Immature natural killer cell (primary cell): ENCODE measurements at regions not wholly inside any gene's neighbourhood (a gene's known extent, or its start where the extent isn't known, plus 50 kb on each side); places are given as distances from the start of the nearest gene placed in this dataset.

ENCODE experiments used
- DNase-seq, 3 donors: peaks; one replicate each; pipeline ENCODE4 v3.0.0; 2022; ENCODE audit warnings: mixed read lengths in 1 of 3
- H3K27ac Mint-ChIP-seq, 6 donors: one replicate each; pipeline ENCODE4 v1.8.0; 2020; ENCODE audit warnings: mixed read lengths in 6 of 6, mild to moderate bottlenecking in 5 of 6, inconsistent platforms in 4 of 6, moderate library complexity in 3 of 6
- H3K27me3 Mint-ChIP-seq, 3 donors: one replicate each; pipeline ENCODE4 v1.8.0; 2020 to 2021; ENCODE audit warnings: low read depth in 3 of 3, mild to moderate bottlenecking in 3 of 3, mixed read lengths in 3 of 3, moderate library complexity in 3 of 3, inconsistent platforms in 1 of 3
- H3K36me3 Mint-ChIP-seq, 3 donors: one replicate each; pipeline ENCODE4 v1.8.0; 2020; ENCODE audit warnings: mixed read lengths in 3 of 3, inconsistent platforms in 2 of 3, mild to moderate bottlenecking in 2 of 3
- H3K4me1 Mint-ChIP-seq, 2 donors: one replicate each; pipeline ENCODE4 v1.8.0; 2020; ENCODE audit warnings: inconsistent platforms in 2 of 2, mild to moderate bottlenecking in 2 of 2, mixed read lengths in 2 of 2, moderate library complexity in 1 of 2
- H3K4me3 Mint-ChIP-seq, 5 donors: one replicate each; pipeline ENCODE4 v1.8.0; 2020; ENCODE audit warnings: mild to moderate bottlenecking in 5 of 5, mixed read lengths in 5 of 5, inconsistent platforms in 3 of 5, moderate library complexity in 3 of 5
- H3K9me3 Mint-ChIP-seq, 6 donors: one replicate each; pipeline ENCODE4 v1.8.0; 2020; ENCODE audit warnings: mild to moderate bottlenecking in 6 of 6, mixed read lengths in 6 of 6, inconsistent platforms in 4 of 6, moderate library complexity in 3 of 6

DNA sequence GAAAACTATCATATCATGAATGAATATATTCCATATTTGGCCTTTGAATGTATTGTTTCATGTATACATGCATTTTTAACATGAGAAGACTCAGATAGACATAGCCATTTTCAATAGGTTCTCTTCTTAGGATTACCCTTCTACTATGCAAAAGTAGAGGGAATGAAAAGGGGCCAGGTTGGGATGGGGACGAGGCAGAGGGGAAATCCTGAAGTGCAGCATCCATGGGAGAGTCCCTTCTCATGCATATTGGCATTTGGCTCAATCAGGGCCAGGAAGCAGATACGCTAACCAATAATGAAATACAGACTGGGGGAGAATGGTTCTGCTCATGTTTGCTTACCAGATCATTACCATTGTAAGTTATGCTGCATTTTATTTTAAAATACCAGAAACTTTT lies 475.8 kb downstream of the STK39 start:
- Mint-ChIP-seq H3K9me3 (peaks cover 0 to 3% (median 0%) of the 10 kb centered on the region in 6 donors), H3K27ac (no peak overlapping the region), H3K27me3 (peaks cover 0 to 2% (median 0%) of the 10 kb centered on the region in 3 donors), H3K4me1 (no peaks in the 10 kb centered on the region), H3K4me3 (no peak overlapping the region), H3K36me3 (no peaks in the 10 kb centered on the region)
- no peak for DNase-seq

DNA sequence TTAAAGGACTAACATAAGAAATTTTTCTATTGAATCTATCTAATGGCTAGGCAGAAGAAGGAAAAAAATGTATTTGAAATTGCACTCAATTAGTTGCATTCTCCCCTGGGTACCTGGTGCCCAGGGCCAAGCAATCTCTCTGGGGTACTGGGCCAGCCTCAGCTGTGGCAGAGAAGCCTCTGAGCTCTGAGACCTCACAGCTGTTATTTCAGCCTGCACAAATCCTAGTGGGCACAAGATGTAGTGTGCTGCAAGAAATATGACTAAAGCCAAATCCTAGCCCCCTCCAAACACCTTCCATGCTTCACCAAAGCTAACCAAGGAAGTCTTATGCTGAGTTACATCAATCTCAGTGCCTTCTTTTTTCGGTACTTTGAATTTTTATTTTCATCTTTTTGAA lies 478.4 kb downstream of the STK39 start:
- no peaks in the 10 kb centered on the region for H3K4me1 Mint-ChIP-seq
- H3K27ac Mint-ChIP-seq = no peak overlapping the region
- DNase-seq = no peak
- no peaks in the 10 kb centered on the region for H3K9me3 Mint-ChIP-seq
- no peaks in the 10 kb centered on the region for H3K36me3 Mint-ChIP-seq
- H3K27me3 Mint-ChIP-seq = no peaks in the 10 kb centered on the region
- no peak overlapping the region for H3K4me3 Mint-ChIP-seq

DNA sequence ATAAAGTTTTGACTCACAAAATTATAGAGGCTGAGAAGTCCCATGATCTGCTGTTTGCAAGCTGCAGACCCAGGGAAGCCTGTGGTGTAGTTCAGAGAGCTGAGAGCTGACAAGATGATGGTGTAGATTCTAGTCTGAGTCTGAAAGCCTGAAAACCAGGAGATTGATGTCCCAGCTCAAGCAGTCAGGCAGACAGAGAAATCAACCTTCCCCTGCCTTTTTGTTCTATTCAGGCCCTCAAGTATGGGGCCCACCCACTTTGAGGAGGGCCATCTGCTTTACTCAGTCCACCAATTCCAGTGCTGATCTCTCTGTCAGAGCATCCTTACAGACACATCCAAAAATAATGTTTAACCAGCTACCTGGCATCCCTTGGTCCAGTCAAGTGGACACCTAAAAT lies 479.6 kb downstream of the STK39 start:
- no peak overlapping the region for H3K4me3 Mint-ChIP-seq
- no peak for DNase-seq
- no peaks in the 10 kb centered on the region for H3K9me3 Mint-ChIP-seq
- no peaks in the 10 kb centered on the region for H3K4me1 Mint-ChIP-seq
- no peak overlapping the region for H3K27ac Mint-ChIP-seq
- no peaks in the 10 kb centered on the region for H3K36me3 Mint-ChIP-seq
- H3K27me3 Mint-ChIP-seq = no peaks in the 10 kb centered on the region

DNA sequence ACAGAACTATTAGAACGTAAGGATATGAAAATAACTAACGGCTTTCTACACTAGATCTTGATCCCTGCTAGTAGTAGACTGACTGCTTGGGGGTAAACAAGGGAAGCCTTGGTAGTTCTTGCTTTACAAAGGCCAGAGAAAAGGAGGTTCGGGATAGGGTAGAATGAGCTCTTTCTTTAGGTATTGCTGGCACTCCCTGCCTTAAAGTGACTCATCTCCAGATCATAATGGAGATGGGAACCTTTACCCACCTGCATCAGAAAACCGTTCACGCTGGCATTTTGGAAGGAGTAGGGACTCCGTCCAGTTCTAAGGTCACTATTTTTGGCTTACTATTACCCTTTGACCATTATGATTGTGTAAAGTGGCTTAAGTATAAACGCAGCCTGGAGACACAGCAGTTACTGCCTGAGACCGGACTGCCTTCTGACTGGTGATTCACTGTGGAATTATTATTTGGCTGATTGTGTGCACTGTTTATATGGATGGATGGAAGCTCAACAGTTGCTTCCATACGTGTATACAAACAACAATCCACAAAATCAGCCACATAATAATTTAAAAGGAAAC lies 482.5 kb downstream of the STK39 start:
- peaks cover 0 to 2% (median 0%) of the 10 kb centered on the region in 3 donors for H3K27me3 Mint-ChIP-seq
- H3K9me3 Mint-ChIP-seq = no peaks in the 10 kb centered on the region
- H3K27ac Mint-ChIP-seq = no peak overlapping the region
- H3K36me3 Mint-ChIP-seq = no peaks in the 10 kb centered on the region
- no peak overlapping the region for H3K4me3 Mint-ChIP-seq
- H3K4me1 Mint-ChIP-seq = no peaks in the 10 kb centered on the region
- no peak for DNase-seq

DNA sequence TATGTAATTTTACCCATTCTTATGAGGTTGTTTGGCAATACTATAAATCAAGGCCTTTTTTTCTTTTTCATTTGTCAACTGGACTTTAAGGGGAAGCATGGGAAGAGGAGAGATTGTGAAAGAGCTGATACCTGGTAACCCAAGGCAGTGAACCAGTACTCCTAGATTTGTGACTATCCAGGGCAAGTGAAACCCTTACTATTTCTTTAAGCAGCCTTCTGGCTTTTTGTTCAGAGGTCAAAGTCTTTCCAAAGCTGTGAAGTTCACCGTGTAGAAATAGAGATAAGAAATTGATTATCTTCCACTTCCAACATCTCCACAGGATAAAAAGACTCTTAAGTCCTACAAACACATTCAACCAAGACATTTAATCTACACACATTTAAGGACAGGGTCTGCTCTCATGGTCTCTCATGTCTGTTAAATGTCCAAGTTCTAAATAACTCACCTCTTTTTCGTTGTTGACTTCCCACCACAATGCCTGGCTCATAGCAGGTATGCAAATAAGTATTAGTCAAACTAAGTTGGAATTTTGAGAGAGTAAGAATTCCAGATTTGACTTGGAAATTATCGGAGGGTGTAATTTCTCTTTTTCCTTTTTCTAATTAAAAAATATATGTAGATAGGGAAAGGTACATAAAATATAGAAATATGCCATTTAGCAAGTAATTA lies 485.8 kb downstream of the STK39 start:
- DNase-seq = no peak
- Mint-ChIP-seq H3K27me3 (peaks cover 0 to 2% (median 0%) of the 10 kb centered on the region in 3 donors), H3K27ac (no peak overlapping the region), H3K36me3 (no peaks in the 10 kb centered on the region), H3K4me3 (no peak overlapping the region), H3K4me1 (no peaks in the 10 kb centered on the region), H3K9me3 (no peaks in the 10 kb centered on the region)

DNA sequence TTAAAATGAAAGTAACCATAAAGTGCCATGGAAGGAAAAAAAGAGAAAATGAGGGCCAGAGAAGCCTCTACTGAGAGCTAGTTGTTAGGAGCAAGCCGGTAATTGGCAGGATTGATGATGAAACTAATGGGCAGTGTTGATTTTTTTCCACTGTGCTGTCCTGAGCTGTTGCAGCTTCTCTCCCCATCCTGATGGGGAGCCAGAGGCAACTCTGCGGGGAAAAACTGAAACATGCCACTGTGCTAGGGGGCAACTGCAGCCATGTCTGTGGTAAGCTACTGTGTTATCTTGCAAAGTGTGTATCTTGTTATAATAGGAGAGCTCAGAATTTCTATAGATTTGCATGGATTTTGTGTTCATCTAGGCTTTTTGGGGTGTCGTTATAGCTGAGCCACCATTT lies 487.9 kb downstream of the STK39 start:
- Mint-ChIP-seq H3K4me1 (no peaks in the 10 kb centered on the region), H3K4me3 (no peak overlapping the region), H3K9me3 (peaks cover 0 to under 1% (median 0%) of the 10 kb centered on the region in 6 donors), H3K27me3 (peaks cover 0 to 2% (median 0%) of the 10 kb centered on the region in 3 donors), H3K27ac (no peak overlapping the region), H3K36me3 (no peaks in the 10 kb centered on the region)
- no peak for DNase-seq

DNA sequence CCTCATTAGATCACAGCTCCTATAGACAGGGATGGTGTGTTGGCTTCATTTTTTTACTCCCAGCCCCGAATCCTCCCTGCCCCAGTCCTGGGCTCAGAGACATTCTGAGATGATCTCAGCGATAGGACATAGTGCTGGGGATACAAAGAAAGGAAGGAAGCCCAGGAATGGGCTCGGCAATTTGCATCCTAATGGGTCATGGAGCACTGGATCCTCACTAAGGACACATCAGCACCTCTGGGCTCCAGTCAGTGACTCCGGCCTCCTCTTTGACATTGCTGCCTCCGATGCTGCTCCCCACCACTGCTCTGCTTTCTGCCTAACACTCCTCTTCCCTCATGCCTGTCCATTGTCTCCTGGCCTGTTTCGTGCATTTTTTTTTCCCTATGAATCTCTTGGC lies 489.1 kb downstream of the STK39 start:
- Mint-ChIP-seq H3K27ac (no peak overlapping the region), H3K36me3 (no peaks in the 10 kb centered on the region), H3K4me1 (no peaks in the 10 kb centered on the region), H3K27me3 (peaks cover 0 to 2% (median 0%) of the 10 kb centered on the region in 3 donors), H3K4me3 (no peak overlapping the region), H3K9me3 (peaks cover 0 to 5% (median 0%) of the 10 kb centered on the region in 6 donors)
- no peak for DNase-seq

DNA sequence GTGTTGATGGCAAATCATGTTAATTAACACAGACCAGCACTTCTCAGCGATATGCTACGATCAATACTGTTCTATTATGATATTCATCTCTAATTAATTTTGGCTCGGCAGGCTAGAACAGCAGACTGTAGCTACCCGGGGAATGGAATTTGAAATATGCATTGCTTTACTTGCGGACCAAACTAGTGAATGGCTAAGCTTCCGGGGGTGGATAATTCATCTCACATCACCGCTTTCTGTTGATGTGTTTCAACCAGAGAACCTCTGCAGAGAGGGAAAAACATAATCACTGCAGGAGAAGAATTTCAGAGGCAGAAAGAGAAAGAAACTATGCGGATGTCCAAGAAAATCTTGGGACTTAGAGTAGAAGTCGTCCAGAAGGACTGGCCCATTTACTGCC lies 490.9 kb downstream of the STK39 start:
- Mint-ChIP-seq H3K27ac (no peak overlapping the region), H3K9me3 (peaks cover 0 to 5% (median 0%) of the 10 kb centered on the region in 6 donors), H3K4me3 (no peak overlapping the region), H3K36me3 (no peaks in the 10 kb centered on the region), H3K27me3 (peaks cover 0 to 2% (median 1%) of the 10 kb centered on the region in 3 donors), H3K4me1 (no peaks in the 10 kb centered on the region)
- no peak for DNase-seq

DNA sequence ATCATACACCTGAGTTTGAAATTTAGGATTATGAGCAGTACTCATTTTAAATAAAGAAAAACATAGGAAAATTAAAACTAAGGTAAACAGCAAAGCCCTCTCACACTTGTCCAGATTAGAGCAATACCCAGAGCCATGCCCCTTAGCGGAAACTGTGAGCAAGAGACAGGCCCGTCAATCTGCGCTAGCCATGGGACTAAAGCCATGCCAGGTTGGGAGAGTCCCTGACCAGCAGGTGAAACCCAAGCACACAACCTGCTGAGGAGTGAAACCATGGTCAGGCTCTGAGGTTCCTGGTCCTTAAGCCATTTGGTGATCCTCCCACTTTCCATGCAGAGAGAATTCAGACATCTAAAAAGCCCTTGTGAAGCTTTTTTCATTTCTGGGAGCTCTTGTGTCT lies 494.3 kb downstream of the STK39 start:
- DNase-seq = no peak
- no peaks in the 10 kb centered on the region for H3K4me1 Mint-ChIP-seq
- H3K4me3 Mint-ChIP-seq = no peak overlapping the region
- H3K9me3 Mint-ChIP-seq = peaks cover 0 to 5% (median 0%) of the 10 kb centered on the region in 6 donors
- H3K36me3 Mint-ChIP-seq = no peaks in the 10 kb centered on the region
- peaks cover 0 to 6% (median 3%) of the 10 kb centered on the region in 3 donors for H3K27me3 Mint-ChIP-seq
- H3K27ac Mint-ChIP-seq = no peak overlapping the region

DNA sequence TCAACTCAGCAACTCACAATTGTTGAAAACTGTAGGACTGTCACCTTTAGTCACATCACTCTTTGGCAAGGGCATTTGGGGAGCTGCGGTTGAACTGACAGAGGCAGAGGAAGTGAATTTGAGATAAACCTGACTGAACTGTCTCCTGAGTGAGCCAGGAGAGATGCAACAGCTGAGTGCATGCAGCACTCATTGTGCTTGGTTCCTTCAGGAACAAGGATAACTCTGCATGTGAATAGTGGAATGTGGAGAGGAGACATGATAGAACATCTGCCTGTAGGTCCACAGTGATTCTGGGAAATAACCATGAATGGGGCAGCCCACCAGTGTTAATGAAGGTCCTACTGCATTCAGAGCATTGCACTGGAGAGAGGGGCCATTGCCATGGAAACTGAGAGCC lies 494.7 kb downstream of the STK39 start:
- no peaks in the 10 kb centered on the region for H3K4me1 Mint-ChIP-seq

DNA sequence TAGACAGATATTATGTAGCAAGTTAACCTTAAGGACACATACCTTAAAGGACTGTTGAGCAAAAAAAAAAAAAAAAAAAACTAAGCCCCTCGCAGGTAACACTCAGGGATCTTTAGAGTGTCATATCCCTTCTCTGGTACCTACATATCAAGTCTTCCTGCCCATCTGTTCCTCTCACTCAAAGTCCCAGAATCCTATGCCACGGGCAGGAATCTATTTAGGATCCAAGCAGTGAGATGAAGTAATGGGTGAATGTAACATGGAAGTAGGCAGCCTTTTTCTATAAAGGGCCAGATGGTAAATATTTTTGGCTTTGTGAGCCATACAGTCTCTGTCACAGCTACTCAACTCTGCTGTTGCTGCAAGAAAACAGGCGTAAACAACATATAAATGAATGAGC lies 496.7 kb downstream of the STK39 start:
- Mint-ChIP-seq H3K4me3 (no peak overlapping the region), H3K9me3 (peaks cover 0 to 5% (median 0%) of the 10 kb centered on the region in 6 donors), H3K36me3 (no peaks in the 10 kb centered on the region), H3K4me1 (no peaks in the 10 kb centered on the region), H3K27ac (no peak overlapping the region), H3K27me3 (peaks cover 0 to 8% (median 5%) of the 10 kb centered on the region in 3 donors)
- DNase-seq = no peak

More for the DNA sequence above, 494.7 kb downstream of the STK39 start:
- H3K4me3 Mint-ChIP-seq = no peak overlapping the region
- no peak for DNase-seq
- peaks cover 0 to 5% (median 0%) of the 10 kb centered on the region in 6 donors for H3K9me3 Mint-ChIP-seq
- no peak overlapping the region for H3K27ac Mint-ChIP-seq
- peaks cover 0 to 6% (median 3%) of the 10 kb centered on the region in 3 donors for H3K27me3 Mint-ChIP-seq
- H3K36me3 Mint-ChIP-seq = no peaks in the 10 kb centered on the region

DNA sequence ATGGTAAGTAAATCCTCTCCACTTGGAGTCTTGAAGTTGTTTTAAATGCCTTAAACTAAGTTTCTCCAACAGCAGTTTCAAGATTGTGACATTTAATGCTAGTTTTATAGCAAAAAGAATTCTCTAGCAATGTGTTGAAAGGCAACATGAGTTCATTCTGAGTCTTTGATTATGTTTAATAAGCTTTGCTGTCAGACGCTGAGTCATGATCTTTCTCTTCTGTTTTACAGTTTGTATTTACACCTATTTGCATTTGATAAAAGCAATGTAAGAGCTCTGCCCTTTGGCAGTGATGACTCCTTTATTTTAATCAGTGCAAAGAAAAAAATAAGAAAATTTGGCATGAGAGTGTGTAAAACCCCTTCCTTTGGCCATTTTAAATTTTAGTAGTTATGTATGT lies 497.7 kb downstream of the STK39 start:
- no peak for DNase-seq
- Mint-ChIP-seq H3K4me1 (no peaks in the 10 kb centered on the region), H3K27me3 (peaks cover 0 to 8% (median 6%) of the 10 kb centered on the region in 3 donors), H3K27ac (no peak overlapping the region), H3K9me3 (peaks cover 0 to 5% (median 0%) of the 10 kb centered on the region in 6 donors), H3K36me3 (no peaks in the 10 kb centered on the region), H3K4me3 (no peak overlapping the region)

DNA sequence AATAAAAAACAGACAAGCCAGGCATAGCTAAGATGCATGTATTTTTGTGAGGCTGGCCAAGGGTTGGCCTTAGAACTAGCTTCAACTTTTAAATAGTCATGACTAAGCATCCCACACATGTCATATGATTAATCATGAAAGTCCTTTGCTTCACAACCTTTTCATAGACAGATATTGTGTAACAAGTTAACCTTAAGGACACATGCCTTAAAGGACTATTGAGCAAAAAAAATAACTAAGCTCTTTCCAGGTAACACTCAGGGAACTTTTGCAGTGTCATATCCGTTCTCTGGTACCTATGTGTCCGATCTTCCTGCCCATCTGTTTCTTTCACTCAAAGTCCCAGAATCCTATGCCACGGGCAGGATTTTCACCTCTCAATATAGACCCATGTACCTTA lies 498.4 kb downstream of the STK39 start:
- H3K4me1 Mint-ChIP-seq = no peaks in the 10 kb centered on the region
- H3K4me3 Mint-ChIP-seq = no peak overlapping the region
- no peaks in the 10 kb centered on the region for H3K9me3 Mint-ChIP-seq
- no peak for DNase-seq
- peaks cover 0 to 8% (median 7%) of the 10 kb centered on the region in 3 donors for H3K27me3 Mint-ChIP-seq
- H3K27ac Mint-ChIP-seq = no peak overlapping the region
- H3K36me3 Mint-ChIP-seq = no peaks in the 10 kb centered on the region

DNA sequence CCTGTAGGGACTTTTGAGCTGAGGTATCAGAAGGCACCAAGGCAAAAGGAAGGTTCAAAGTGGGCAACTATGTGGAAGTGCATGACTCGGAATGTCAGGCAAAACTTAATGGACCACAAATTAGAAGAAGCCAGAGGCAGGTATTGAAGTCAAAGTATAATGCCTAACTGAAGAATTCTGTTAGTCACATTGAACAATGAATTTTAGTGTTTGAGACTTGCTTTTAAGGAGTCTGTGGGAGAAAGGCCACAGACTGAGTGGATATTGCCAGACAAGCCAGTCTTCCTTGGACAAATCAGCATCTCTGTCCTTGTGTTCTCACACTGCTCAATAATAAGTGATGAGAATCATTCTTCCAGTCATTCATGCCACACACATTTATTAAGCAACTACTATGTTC lies 498.9 kb downstream of the STK39 start:
- no peaks in the 10 kb centered on the region for H3K4me1 Mint-ChIP-seq
- peaks cover 0 to 8% (median 7%) of the 10 kb centered on the region in 3 donors for H3K27me3 Mint-ChIP-seq
- H3K9me3 Mint-ChIP-seq = no peaks in the 10 kb centered on the region
- H3K27ac Mint-ChIP-seq = no peak overlapping the region
- H3K36me3 Mint-ChIP-seq = no peaks in the 10 kb centered on the region
- no peak for DNase-seq
- H3K4me3 Mint-ChIP-seq = no peak overlapping the region

DNA sequence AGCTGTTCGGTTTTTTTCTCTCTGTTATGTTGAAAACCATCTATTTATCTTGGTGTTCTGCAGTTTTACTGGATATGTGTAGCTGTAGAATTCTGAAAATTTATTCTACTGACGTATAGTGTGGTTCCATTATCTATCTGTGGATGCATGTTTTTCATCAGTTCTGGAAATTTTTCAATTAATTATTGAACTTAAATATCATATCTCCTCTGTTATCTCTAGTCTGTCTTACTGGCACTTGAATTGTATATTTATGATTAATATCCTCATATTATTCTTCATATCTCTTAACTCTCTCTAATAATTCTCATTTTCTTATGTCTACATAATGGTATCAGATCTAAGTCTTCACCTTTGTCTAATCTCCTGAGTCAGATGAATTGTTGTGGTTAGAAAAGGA lies 501.7 kb downstream of the STK39 start:
- Mint-ChIP-seq H3K36me3 (no peaks in the 10 kb centered on the region), H3K27me3 (peaks cover 0 to 6% (median 6%) of the 10 kb centered on the region in 3 donors), H3K4me1 (no peaks in the 10 kb centered on the region), H3K27ac (no peak overlapping the region), H3K4me3 (no peak overlapping the region), H3K9me3 (no peaks in the 10 kb centered on the region)
- DNase-seq = no peak
